H9 (cell line): ENCODE measurements at regions not wholly inside any gene's neighbourhood (a gene's known extent, or its start where the extent isn't known, plus 50 kb on each side); places are given as distances from the start of the nearest gene placed in this dataset.

Experiments
- DNase-seq: peaks from one replicate; pipeline ENCODE4 v3.0.0-alpha.2; 2017
- H2AFZ ChIP-seq: one replicate; pipeline ENCODE4 v1.6.1; 2013; ENCODE audit warnings: mild to moderate bottlenecking, low read length, control low read depth, moderate library complexity
- H2AK5ac ChIP-seq: 2 replicates; pipeline ENCODE4 v1.6.1; 2013; ENCODE audit warnings: low read length, control low read depth, mixed read lengths; ENCODE audit not compliant: insufficient read length
- H2BK120ac ChIP-seq: one replicate; pipeline ENCODE4 v1.6.1; 2013; ENCODE audit warnings: low read depth, mild to moderate bottlenecking, low read length, control low read depth, inconsistent platforms; ENCODE audit not compliant: poor library complexity, severe bottlenecking
- H2BK12ac ChIP-seq: 2 replicates; pipeline ENCODE4 v1.6.1; 2013; ENCODE audit warnings: low read length, control low read depth, mixed read lengths, low read depth; ENCODE audit not compliant: insufficient read length
- H2BK15ac ChIP-seq: 2 replicates; pipeline ENCODE4 v1.6.1; 2013; ENCODE audit warnings: low read depth, low read length, control low read depth
- H2BK20ac ChIP-seq: one replicate; pipeline ENCODE4 v1.6.1; 2013; ENCODE audit warnings: low read depth, mild to moderate bottlenecking, low read length, control low read depth, inconsistent platforms; ENCODE audit not compliant: poor library complexity, severe bottlenecking
- H2BK5ac ChIP-seq: 2 replicates; pipeline ENCODE4 v1.6.1; 2013; ENCODE audit warnings: low read length, control low read depth, mixed read lengths; ENCODE audit not compliant: insufficient read length
- H3K14ac ChIP-seq: 2 replicates; pipeline ENCODE4 v1.6.1; 2013; ENCODE audit warnings: low read length, control low read depth; ENCODE audit not compliant: insufficient read depth
- H3K18ac ChIP-seq: 2 replicates; pipeline ENCODE4 v1.6.1; 2013; ENCODE audit warnings: low read depth, mild to moderate bottlenecking, mixed read lengths, low read length, control low read depth; ENCODE audit not compliant: insufficient read length
- H3K23ac ChIP-seq: 2 replicates; pipeline ENCODE4 v1.6.1; 2013; ENCODE audit warnings: low read length, control low read depth, mixed read lengths, low read depth; ENCODE audit not compliant: insufficient read length
- H3K23me2 ChIP-seq: 2 replicates; pipeline ENCODE4 v1.6.1; 2013; ENCODE audit warnings: low read depth, mild to moderate bottlenecking, mixed read lengths, low read length, control low read depth; ENCODE audit not compliant: insufficient read length, poor library complexity, severe bottlenecking
- H3K27ac ChIP-seq: 2 replicates; pipeline ENCODE4 v1.5.1; 2013; ENCODE audit warnings: low read length, control low read depth, mixed read lengths, low read depth; ENCODE audit not compliant: insufficient read length
- H3K27me3 ChIP-seq: 2 replicates; pipeline ENCODE4 v1.6.1; 2013; ENCODE audit warnings: low read length, control low read depth, inconsistent platforms; ENCODE audit not compliant: insufficient read depth
- H3K4ac ChIP-seq: 2 replicates; pipeline ENCODE4 v1.6.1; 2013; ENCODE audit warnings: low read depth, mild to moderate bottlenecking, control low read depth, inconsistent platforms, low read length, moderate library complexity
- H3K4me1 ChIP-seq: 2 replicates; pipeline ENCODE4 v1.6.1; 2013; ENCODE audit warnings: low read length, control low read depth, inconsistent platforms; ENCODE audit not compliant: insufficient read depth
- H3K4me2 ChIP-seq: 2 replicates; pipeline ENCODE4 v1.6.1; 2013; ENCODE audit warnings: low read length, control low read depth, mixed read lengths; ENCODE audit not compliant: insufficient read length, insufficient read depth
- H3K56ac ChIP-seq: 2 replicates; pipeline ENCODE4 v1.6.1; 2013; ENCODE audit warnings: low read depth, mild to moderate bottlenecking, mixed read lengths, low read length, control low read depth; ENCODE audit not compliant: insufficient read length
- H3K79me1 ChIP-seq: 2 replicates; pipeline ENCODE4 v1.6.1; 2013; ENCODE audit warnings: low read depth, mild to moderate bottlenecking, moderate library complexity, low read length, control low read depth, inconsistent platforms; ENCODE audit not compliant: insufficient read depth, poor library complexity, severe bottlenecking
- H3K79me2 ChIP-seq: 2 replicates; pipeline ENCODE4 v1.6.1; 2013; ENCODE audit warnings: low read length, control low read depth, inconsistent platforms; ENCODE audit not compliant: insufficient read depth
- H3K9ac ChIP-seq: 2 replicates; pipeline ENCODE4 v1.6.1; 2013; ENCODE audit warnings: low read length, control low read depth, mixed read lengths; ENCODE audit not compliant: insufficient read length; ENCODE audit errors: extremely low read depth
- H3K9me3 ChIP-seq: one replicate; pipeline ENCODE4 v1.6.1; 2013; ENCODE audit warnings: low read depth, low read length, inconsistent platforms; ENCODE audit not compliant: control insufficient read depth
- H3T11ph ChIP-seq: one replicate; pipeline ENCODE4 v1.6.1; 2013; ENCODE audit warnings: mild to moderate bottlenecking, low read length, control low read depth, inconsistent platforms
- H4K20me1 ChIP-seq: one replicate; pipeline ENCODE4 v1.6.1; 2013; ENCODE audit not compliant: control insufficient read depth, insufficient read length, insufficient read depth
- H4K5ac ChIP-seq: 2 replicates; pipeline ENCODE4 v1.6.1; 2013; ENCODE audit warnings: low read depth, mild to moderate bottlenecking, mixed read lengths, low read length, control low read depth; ENCODE audit not compliant: insufficient read length
- H4K8ac ChIP-seq: replicated peaks from 2 replicates; pipeline ENCODE4 v1.6.1; 2013; ENCODE audit warnings: low read length, control low read depth, mixed read lengths, low read depth; ENCODE audit not compliant: insufficient read length
- H4K91ac ChIP-seq: 2 replicates; pipeline ENCODE4 v1.6.1; 2013; ENCODE audit warnings: low read depth, mild to moderate bottlenecking, moderate library complexity, mixed read lengths, low read length, control low read depth; ENCODE audit not compliant: insufficient read length
- H3K27ac Mint-ChIP-seq, 3 experiments: 2 replicates in 2 of 3; 3 replicates in 1 of 3; pipeline ENCODE4 v1.8.0; 2020 to 2021; ENCODE audit warnings: mixed read lengths in 3 of 3, mild to moderate bottlenecking in 1 of 3, moderate library complexity in 1 of 3
- H3K27me3 Mint-ChIP-seq: 2 replicates; pipeline ENCODE4 v1.8.0; 2021; ENCODE audit warnings: low read depth, mild to moderate bottlenecking, moderate library complexity, mixed read lengths
- H3K36me3 Mint-ChIP-seq, 3 experiments: 2 replicates in 2 of 3; 3 replicates in 1 of 3; pipeline ENCODE4 v1.8.0; 2020 to 2021; ENCODE audit warnings: low read depth in 3 of 3, mixed read lengths in 3 of 3; ENCODE audit not compliant: insufficient read depth in 1 of 3
- H3K4me1 Mint-ChIP-seq, 2 experiments: 2 replicates each; pipeline ENCODE4 v1.8.0; 2020; ENCODE audit warnings: mixed read lengths in 2 of 2
- H3K4me3 Mint-ChIP-seq, 2 experiments: 2 replicates in 1 of 2; 3 replicates in 1 of 2; pipeline ENCODE4 v1.8.0; 2020 to 2021; ENCODE audit warnings: mild to moderate bottlenecking in 2 of 2, mixed read lengths in 2 of 2, moderate library complexity in 1 of 2
- H3K9me3 Mint-ChIP-seq, 2 experiments: 2 replicates in 1 of 2; 3 replicates in 1 of 2; pipeline ENCODE4 v1.8.0; 2020; ENCODE audit warnings: mild to moderate bottlenecking in 2 of 2, mixed read lengths in 2 of 2, moderate library complexity in 1 of 2
- TF ChIP-seq, protein P1 (sequence below): fragments of 200-600 bp; sonication (generic); conservative IDR thresholded peaks from 3 replicates; pipeline ENCODE4 v1.8.0; 2021; ENCODE audit warnings: antibody characterized with exemption, mild to moderate bottlenecking

DNA sequence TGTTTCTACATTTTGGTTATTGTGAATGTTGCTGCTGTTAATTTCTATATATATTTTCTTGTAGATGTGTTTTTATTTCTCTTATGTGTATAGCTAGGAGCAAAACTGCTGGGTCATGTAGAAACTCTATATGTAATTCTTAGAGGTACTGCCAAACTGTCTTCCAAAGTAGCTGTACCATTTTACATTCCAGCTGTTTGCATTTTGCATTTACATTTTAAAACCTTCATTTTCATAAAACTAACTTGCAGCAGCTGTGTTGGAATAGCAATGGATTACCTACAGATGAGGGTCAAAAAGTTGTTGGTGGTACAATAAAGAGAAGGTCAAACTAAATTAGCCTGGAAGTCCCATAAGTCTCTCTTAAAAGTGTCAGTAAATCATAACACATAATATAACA lies 1109.7 kb downstream of the FLRT2 start:
- peaks cover 0 to 1% (median 0%) of the 10 kb centered on the region in 3 experiments; a peak in 1 of 7 replicates for H3K36me3 Mint-ChIP-seq
- no peak overlapping the region for H3K4me3 Mint-ChIP-seq
- H3K9me3 Mint-ChIP-seq, result peaks cover 0 to 3% of the 10 kb centered on the region in 2 experiments; a peak in 1 of 5 replicates
- H2AK5ac ChIP-seq, result no peak overlapping the region
- no peaks in the 10 kb centered on the region for H3K23me2 ChIP-seq
- no peak overlapping the region for H3K18ac ChIP-seq
- no peak overlapping the region for H3K4ac ChIP-seq
- peaks cover 0 to 7% of the 10 kb centered on the region in 2 experiments; a peak in 2 of 4 replicates for H3K4me1 Mint-ChIP-seq
- TF ChIP-seq, protein P1, sequence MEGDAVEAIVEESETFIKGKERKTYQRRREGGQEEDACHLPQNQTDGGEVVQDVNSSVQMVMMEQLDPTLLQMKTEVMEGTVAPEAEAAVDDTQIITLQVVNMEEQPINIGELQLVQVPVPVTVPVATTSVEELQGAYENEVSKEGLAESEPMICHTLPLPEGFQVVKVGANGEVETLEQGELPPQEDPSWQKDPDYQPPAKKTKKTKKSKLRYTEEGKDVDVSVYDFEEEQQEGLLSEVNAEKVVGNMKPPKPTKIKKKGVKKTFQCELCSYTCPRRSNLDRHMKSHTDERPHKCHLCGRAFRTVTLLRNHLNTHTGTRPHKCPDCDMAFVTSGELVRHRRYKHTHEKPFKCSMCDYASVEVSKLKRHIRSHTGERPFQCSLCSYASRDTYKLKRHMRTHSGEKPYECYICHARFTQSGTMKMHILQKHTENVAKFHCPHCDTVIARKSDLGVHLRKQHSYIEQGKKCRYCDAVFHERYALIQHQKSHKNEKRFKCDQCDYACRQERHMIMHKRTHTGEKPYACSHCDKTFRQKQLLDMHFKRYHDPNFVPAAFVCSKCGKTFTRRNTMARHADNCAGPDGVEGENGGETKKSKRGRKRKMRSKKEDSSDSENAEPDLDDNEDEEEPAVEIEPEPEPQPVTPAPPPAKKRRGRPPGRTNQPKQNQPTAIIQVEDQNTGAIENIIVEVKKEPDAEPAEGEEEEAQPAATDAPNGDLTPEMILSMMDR, result no peak
- no peaks in the 10 kb centered on the region for H3K79me1 ChIP-seq
- H2BK5ac ChIP-seq, result no peak overlapping the region
- no peak overlapping the region for H3K14ac ChIP-seq
- no peak overlapping the region for H3K9ac ChIP-seq
- H2BK120ac ChIP-seq, result no peak overlapping the region
- H3K79me2 ChIP-seq, result no peaks in the 10 kb centered on the region
- no peak overlapping the region for H3T11ph ChIP-seq
- H4K91ac ChIP-seq, result no peak overlapping the region
- H3K27ac Mint-ChIP-seq, result no peak overlapping the region
- no peak overlapping the region for H3K4me2 ChIP-seq
- H3K27me3 ChIP-seq, result no peaks in the 10 kb centered on the region
- no peak overlapping the region for H2BK15ac ChIP-seq
- H2BK20ac ChIP-seq, result no peak overlapping the region
- no peak for DNase-seq
- no peak overlapping the region for H2AFZ ChIP-seq
- H4K8ac ChIP-seq, result no peak overlapping the region
- H4K20me1 ChIP-seq, result no peaks in the 10 kb centered on the region
- H3K27me3 Mint-ChIP-seq, result no peaks in the 10 kb centered on the region
- no peaks in the 10 kb centered on the region for H3K4me1 ChIP-seq
- no peak overlapping the region for H2BK12ac ChIP-seq
- no peak overlapping the region for H3K27ac ChIP-seq
- H4K5ac ChIP-seq, result no peak overlapping the region
- H3K56ac ChIP-seq, result no peak overlapping the region
- H3K9me3 ChIP-seq, result no peaks in the 10 kb centered on the region
- H3K23ac ChIP-seq, result no peak overlapping the region
